KMS-11 (cell line): ENCODE measurements at regions not wholly inside any gene's neighbourhood (a gene's known extent, or its start where the extent isn't known, plus 50 kb on each side); places are given as distances from the start of the nearest gene placed in this dataset.

ENCODE experiments used
- H2AFZ ChIP-seq: fragments of 200-600 bp; sonication (generic); 2 replicates; pipeline ENCODE4 v1.6.1; 2016; ENCODE audit warnings: antibody characterized with exemption, mixed run types, low read depth
- H3K27ac ChIP-seq: fragments of 200-600 bp; sonication (generic); 2 replicates; pipeline ENCODE4 v1.6.1; 2016; ENCODE audit warnings: mild to moderate bottlenecking, mixed run types
- H3K27me3 ChIP-seq: fragments of 200-600 bp; sonication (generic); 2 replicates; pipeline ENCODE4 v1.6.1; 2017; ENCODE audit warnings: mild to moderate bottlenecking, low read depth, mixed run types, moderate library complexity; ENCODE audit not compliant: insufficient read depth
- H3K36me3 ChIP-seq: fragments of 200-600 bp; sonication (generic); 2 replicates; pipeline ENCODE4 v1.6.1; 2017; ENCODE audit warnings: mild to moderate bottlenecking, mixed run types; ENCODE audit not compliant: insufficient read depth
- H3K4me1 ChIP-seq: fragments of 200-600 bp; sonication (generic); 2 replicates; pipeline ENCODE4 v1.6.1; 2016; ENCODE audit warnings: mild to moderate bottlenecking, low read depth, mixed run types; ENCODE audit not compliant: poor library complexity, severe bottlenecking
- H3K4me2 ChIP-seq: fragments of 200-600 bp; sonication (generic); 2 replicates; pipeline ENCODE4 v1.7.0; 2016; ENCODE audit warnings: mild to moderate bottlenecking, mixed run types
- H3K4me3 ChIP-seq: fragments of 200-600 bp; sonication (generic); IDR thresholded peaks from 2 replicates; pipeline ENCODE4 v1.6.1; 2017; ENCODE audit warnings: low read depth, low read length, mixed read lengths; ENCODE audit not compliant: insufficient read depth
- H3K79me2 ChIP-seq: fragments of 200-600 bp; sonication (generic); 2 replicates; pipeline ENCODE4 v1.6.1; 2016; ENCODE audit warnings: low read depth, mixed run types; ENCODE audit not compliant: insufficient read depth
- H3K9ac ChIP-seq: fragments of 200-600 bp; sonication (generic); 2 replicates; pipeline ENCODE4 v1.6.1; 2016; ENCODE audit warnings: mild to moderate bottlenecking, mixed run types
- H4K20me1 ChIP-seq: fragments of 200-600 bp; sonication (generic); 2 replicates; pipeline ENCODE4 v1.6.1; 2016; ENCODE audit warnings: mild to moderate bottlenecking, mixed run types; ENCODE audit not compliant: insufficient read depth
- TF ChIP-seq, protein P1 (sequence below): fragments of 200-600 bp; sonication (generic); conservative IDR thresholded peaks from 2 replicates; pipeline ENCODE4 v1.6.1; 2017; ENCODE audit warnings: low read depth, mild to moderate bottlenecking, antibody characterized with exemption, low read length, moderate library complexity, mixed read lengths

DNA sequence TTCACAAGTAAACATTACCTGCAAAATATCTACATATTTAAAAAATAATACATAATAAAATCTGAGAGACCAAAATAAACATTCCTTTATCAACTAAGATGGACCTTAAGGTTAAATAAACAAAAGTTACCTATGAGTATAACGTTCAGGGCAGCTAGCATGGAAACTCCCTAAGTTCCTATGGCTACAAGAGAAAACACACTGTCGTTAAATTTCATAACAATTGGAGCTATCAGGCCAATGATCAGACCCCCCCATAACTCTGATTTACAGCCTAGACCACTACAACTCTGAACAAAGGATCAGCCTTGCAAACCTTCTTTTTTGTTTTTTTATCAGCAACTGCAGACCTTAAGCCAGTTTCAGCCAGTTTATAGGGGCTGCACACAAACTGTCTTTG lies 1418.4 kb downstream of the PCDH18 start:
- H3K79me2 ChIP-seq = no peaks in the 10 kb centered on the region
- H3K27ac ChIP-seq = no peak overlapping the region
- no peaks in the 10 kb centered on the region; the same call in 1 of the 2 replicates for H4K20me1 ChIP-seq
- no peaks in the 10 kb centered on the region for H3K27me3 ChIP-seq
- no peak overlapping the region for H2AFZ ChIP-seq
- no peak overlapping the region for H3K4me2 ChIP-seq
- no peaks in the 10 kb centered on the region for H3K36me3 ChIP-seq
- TF ChIP-seq, protein P1, sequence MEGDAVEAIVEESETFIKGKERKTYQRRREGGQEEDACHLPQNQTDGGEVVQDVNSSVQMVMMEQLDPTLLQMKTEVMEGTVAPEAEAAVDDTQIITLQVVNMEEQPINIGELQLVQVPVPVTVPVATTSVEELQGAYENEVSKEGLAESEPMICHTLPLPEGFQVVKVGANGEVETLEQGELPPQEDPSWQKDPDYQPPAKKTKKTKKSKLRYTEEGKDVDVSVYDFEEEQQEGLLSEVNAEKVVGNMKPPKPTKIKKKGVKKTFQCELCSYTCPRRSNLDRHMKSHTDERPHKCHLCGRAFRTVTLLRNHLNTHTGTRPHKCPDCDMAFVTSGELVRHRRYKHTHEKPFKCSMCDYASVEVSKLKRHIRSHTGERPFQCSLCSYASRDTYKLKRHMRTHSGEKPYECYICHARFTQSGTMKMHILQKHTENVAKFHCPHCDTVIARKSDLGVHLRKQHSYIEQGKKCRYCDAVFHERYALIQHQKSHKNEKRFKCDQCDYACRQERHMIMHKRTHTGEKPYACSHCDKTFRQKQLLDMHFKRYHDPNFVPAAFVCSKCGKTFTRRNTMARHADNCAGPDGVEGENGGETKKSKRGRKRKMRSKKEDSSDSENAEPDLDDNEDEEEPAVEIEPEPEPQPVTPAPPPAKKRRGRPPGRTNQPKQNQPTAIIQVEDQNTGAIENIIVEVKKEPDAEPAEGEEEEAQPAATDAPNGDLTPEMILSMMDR = no peak
- no peaks in the 10 kb centered on the region for H3K4me1 ChIP-seq
- no peak overlapping the region for H3K9ac ChIP-seq
- H3K4me3 ChIP-seq = no peak overlapping the region

DNA sequence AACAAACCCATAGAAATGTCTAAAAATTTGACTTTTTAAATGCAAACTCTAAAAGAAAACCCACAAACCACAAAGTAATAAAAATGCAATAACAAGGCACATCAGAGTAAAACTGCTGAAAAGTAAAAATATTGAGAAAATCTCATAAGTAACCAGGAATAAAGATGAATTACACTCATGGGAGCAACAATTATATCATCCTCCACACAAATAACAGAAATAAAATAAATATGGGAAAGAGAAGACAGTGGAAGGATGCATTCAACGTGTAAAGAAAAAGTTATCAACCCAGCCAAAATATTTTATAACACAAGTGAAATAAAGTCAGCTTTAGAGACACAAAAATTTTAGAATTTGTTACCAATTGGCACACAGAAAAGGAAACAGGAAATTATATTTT lies 1420.2 kb downstream of the PCDH18 start:
- Histone ChIP-seq H3K79me2 (no peaks in the 10 kb centered on the region), H2AFZ (no peak overlapping the region), H3K4me2 (no peak overlapping the region), H3K27me3 (no peaks in the 10 kb centered on the region), H3K4me1 (no peaks in the 10 kb centered on the region), H3K36me3 (no peaks in the 10 kb centered on the region), H3K27ac (no peak overlapping the region), H4K20me1 (no peaks in the 10 kb centered on the region), H3K9ac (no peak overlapping the region), H3K4me3 (no peak overlapping the region)
- TF ChIP-seq, protein P1 = no peak

DNA sequence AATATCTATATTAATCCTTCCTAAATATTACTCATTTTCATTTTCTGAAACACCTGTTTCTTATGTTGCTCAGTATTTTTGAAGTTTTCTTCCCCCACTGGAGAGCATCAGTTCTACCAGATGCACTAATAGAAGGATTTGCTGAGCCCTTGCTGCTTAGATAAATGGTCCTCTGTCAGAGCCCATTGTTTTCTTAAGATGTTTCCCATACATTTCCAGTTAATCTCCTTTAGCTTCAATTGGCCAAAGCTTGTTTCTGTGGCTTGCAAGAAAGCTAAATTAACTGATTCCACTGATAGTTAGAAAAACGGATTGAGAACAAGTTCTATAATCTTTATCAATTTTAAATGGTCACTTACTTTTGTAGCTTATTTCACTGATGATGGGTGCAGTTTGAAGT lies 1425.5 kb downstream of the PCDH18 start:
- TF ChIP-seq, protein P1 = no peak
- Histone ChIP-seq H4K20me1 (no peaks in the 10 kb centered on the region), H3K36me3 (no peaks in the 10 kb centered on the region), H2AFZ (no peak overlapping the region), H3K4me1 (no peaks in the 10 kb centered on the region), H3K27ac (no peak overlapping the region), H3K27me3 (no peaks in the 10 kb centered on the region), H3K4me3 (no peak overlapping the region), H3K9ac (no peak overlapping the region), H3K79me2 (no peaks in the 10 kb centered on the region), H3K4me2 (no peak overlapping the region)

DNA sequence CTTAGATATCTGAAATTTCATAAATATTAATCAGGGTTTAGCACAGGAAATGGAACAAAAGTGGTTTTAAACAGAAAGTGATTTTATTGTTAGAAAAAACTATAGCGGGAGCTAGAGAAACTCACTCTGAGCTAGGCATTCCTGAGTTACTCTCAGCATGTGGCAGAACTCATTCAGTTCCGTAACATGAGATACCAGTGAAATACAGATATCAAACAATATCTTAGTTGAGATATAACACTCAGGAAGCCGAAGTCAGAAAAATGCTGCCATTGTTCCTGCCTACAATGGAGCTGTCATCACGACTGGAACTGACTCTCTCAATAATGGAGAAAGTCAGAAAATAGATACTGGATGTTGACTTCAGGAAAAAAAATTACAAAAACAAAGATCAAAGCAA lies 1428.7 kb downstream of the PCDH18 start:
- no peak overlapping the region for H3K27ac ChIP-seq
- H3K4me2 ChIP-seq = no peak overlapping the region
- no peaks in the 10 kb centered on the region for H4K20me1 ChIP-seq
- H3K4me1 ChIP-seq = no peaks in the 10 kb centered on the region
- H2AFZ ChIP-seq = no peak overlapping the region
- no peaks in the 10 kb centered on the region for H3K36me3 ChIP-seq
- H3K4me3 ChIP-seq = no peak overlapping the region
- no peaks in the 10 kb centered on the region for H3K79me2 ChIP-seq
- no peak overlapping the region for H3K9ac ChIP-seq
- TF ChIP-seq, protein P1 = no peak
- H3K27me3 ChIP-seq = no peaks in the 10 kb centered on the region
